GM18867 (cell line): ENCODE measurements at regions not wholly inside any gene's neighbourhood (a gene's known extent, or its start where the extent isn't known, plus 50 kb on each side); places are given as distances from the start of the nearest gene placed in this dataset.

ENCODE experiments used
- ATAC-seq: cut with Tn5 transposase; IDR thresholded peaks from one replicate; pipeline ENCODE4 v1.9.1; 2021; ENCODE audit warnings: mild to moderate bottlenecking, moderate library complexity; ENCODE audit not compliant: unreplicated experiment

GRCh38 chr13:47539317-47539716, 461.8 kb downstream of the SUCLA2 start:
- ATAC-seq, result no peak

- ATAC-seq, result no peak
These were observed 477.3 kb downstream of the SUCLA2 start for GRCh38 chr13:47523771-47524170.

DNA sequence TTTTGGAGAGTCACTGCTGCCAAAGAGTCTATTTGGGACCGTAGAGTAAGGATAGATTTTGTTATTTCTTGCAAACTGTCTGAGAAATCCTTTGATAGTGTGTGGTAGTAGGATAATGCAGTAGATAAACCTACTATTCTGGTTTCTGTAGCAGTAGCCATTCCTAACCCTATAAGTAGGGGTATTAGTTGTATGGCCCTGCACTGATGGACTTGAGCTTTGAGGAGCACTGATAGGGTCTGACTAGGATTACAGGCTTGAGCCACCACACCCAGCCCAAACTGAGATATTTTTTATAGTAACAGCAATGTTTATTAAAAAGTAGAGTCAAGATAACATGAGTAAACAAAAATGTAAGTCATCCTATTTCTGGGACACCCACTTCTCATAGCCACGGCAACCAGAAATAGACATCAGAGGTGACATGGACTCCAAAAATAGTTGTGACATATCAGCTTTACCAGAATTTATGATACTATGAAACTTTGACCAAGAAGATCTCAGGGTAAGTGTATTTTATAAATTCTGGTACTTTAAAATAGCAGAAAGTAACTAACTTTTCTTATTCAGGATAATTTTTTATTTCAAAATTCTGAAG, 479.1 kb downstream of the SUCLA2 start:
- no peak for ATAC-seq

GRCh38 chr13:47519626-47520025, 481.4 kb downstream of the SUCLA2 start:
- no peak for ATAC-seq

DNA sequence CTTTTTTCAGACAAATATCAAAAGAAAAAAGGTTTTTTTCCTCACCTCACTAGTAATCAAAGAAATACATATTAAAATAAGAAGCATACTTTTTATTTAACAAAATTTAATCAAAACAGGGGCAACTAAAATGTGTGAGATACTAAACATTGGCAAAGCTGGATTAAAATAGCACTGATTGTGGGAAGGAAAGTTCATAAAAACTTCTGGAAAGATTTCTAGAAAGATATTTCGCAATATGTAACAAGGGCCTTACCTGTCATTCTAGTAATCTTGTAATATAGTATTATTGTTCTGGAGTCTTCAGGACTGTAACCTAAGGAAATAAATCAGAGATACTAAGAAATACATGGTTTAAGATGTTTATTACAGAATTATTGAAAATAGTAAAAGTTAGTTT, 482.5 kb downstream of the SUCLA2 start:
- no peak for ATAC-seq

GRCh38 chr13:47511647-47512046, 489.4 kb downstream of the SUCLA2 start:
- ATAC-seq, result no peak

DNA sequence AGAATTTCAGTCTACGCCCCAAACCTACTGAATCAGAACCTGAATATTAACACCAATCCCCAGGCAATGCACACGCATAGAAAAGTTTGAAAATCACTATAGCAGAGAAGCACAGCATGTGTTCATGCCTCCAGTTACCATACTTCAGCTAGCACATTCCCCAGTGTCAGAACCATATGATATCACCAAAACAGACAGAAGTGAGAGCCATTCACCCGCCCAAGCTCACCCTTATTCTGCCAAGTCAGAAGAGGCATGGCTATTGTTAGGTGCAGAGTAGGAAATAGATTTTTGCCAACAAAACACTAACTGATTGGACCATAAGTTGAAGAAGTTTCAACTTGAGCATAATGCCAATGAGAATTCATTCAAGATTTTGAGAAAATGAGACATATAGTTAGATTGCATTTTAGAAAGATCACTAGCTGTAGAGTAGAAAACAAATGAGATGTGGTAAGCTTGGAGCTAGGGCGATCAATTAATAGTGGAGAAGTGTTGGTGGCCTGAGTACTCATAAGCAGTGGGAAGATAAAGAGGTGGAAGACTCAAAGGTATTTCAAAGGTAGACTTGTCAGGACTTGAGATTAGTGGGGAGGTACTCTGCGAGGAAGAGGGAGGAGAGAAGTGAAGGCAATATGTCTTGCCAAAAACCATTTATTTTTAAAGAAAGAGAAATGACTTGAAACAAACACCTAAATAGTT, 492.4 kb downstream of the SUCLA2 start:
- ATAC-seq, result no peak

GRCh38 chr13:47503475-47503874, 497.6 kb downstream of the SUCLA2 start:
- ATAC-seq, result no peak

DNA sequence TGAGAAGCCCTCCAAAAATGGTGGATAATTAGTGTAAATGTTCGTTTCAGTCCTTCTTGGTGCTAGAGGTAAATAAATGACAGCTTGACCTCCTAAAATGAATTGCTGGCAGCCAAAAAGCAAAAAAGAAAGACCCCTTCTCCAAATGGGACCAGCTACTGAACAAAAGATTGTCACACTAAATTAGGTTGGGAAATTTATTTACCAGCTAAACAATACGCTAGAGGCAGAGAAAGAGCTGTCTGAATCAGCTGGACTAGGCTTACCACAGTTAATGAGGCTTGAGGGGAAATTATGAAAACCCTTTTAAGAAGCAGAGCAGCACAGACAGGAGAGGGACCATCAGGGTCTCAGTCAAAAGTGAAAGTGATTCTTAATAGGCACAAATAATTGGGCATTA, 498.9 kb downstream of the SUCLA2 start:
- ATAC-seq, result no peak

- no peak for ATAC-seq
These were observed 501.5 kb downstream of the SUCLA2 start for GRCh38 chr13:47499358-47500150.

- ATAC-seq, result no peak
These were observed 516.5 kb downstream of the SUCLA2 start for GRCh38 chr13:47484548-47484947.

DNA sequence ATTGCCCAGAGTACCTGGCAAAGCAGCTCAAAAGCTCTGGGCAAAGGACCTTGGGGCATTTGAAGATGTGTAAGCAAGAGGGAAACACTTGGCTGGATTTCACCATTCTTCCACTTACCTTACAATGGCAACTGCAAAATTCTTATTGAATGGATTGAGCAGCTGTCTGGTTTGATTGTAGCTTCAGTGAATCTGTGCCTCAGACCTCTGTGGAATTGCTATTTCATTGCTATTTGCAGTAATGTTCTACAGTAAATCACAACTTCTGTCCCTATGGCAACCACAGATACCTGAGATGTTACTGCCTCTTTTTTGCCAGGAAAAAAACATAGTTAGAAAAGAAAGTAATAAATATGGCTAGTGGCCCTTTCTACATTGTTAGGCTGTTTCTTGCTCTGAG, 519.5 kb downstream of the SUCLA2 start:
- no peak for ATAC-seq

- no peak for ATAC-seq
These were observed 520.1 kb downstream of the SUCLA2 start for GRCh38 chr13:47480951-47481350.

GRCh38 chr13:47480121-47480520, 521.0 kb downstream of the SUCLA2 start:
- no peak for ATAC-seq

DNA sequence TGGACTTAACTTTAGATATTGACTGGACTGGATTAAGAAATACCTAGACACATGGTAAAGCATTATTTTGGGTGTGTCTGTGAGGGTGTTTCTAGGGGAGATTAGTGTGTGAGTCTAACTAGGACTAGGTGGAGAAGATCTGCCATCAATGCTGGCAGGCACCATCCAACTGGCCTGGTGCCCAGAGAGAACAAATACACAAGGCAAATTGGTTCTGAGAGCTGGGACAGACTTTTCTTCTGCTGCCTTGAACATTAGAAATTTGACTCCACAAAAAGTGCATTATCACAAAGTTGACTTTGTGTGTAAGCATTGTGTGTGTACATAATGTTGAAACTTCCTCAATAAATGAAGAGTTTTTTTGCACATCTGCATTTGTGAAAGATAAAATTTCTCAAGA, 522.1 kb downstream of the SUCLA2 start:
- ATAC-seq, result no peak

GRCh38 chr13:47475441-47475948, 525.6 kb downstream of the SUCLA2 start:
- no peak for ATAC-seq

- no peak for ATAC-seq
These were observed 526.2 kb downstream of the SUCLA2 start for GRCh38 chr13:47474839-47475238.

DNA sequence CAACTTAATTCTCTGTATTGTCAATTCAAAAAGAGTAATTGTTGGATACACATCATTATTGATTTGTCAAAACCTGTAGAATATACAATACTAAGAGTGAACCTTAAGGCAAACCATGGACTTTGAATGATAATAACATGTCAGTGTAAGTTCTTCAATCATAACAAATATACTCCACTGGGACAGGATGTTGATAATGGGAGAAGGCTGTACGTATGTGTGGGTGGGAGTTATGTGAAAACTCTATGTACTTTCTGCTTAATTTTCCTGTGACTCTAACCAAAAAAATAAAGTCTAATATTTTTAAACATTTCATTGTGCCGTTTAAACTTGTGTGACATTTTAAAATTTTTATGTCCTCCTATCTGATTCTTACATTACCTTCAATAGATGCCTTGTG, 526.7 kb downstream of the SUCLA2 start:
- ATAC-seq, result no peak

GRCh38 chr13:47472516-47472915, 528.6 kb downstream of the SUCLA2 start:
- no peak for ATAC-seq

DNA sequence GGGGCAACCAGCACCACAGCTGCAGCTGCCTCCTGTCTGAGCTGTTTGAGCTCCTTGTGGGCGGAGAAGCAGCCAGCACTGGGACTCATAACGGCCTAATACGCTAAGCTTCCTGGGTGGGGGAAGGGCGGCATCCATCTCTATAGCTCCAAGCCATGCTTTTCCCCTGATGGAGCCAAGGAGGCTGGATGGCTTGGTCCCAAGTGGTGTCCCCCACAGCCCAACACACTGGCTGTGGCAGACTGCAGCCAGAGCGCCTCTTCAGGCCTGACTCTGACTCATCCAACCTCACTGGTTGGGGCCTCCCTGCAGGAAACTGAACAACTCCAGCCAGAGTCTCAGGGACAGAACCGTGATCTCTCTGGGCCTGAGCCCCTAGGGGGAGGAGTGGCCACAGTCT, 537.3 kb downstream of the SUCLA2 start:
- ATAC-seq, result no peak

DNA sequence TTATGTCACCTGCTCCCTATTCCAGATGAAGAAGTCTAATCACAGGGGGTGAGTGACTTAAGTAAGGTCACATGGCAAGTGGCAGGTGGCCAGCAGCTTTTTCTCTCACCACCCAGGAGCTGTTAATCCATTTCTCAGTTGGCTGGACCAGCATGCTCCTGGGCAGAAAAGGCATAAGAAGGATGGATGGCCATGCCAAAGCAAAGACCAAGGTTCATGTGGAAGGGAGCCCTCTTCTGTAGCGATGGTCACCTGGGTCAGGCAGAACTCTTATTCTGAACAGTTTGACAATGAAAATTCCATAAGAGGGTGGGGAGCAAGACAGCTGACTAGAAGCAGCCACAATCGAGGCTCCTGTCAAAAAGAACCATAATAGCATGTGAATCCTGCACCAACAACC, 538.1 kb downstream of the SUCLA2 start:
- ATAC-seq, result no peak

DNA sequence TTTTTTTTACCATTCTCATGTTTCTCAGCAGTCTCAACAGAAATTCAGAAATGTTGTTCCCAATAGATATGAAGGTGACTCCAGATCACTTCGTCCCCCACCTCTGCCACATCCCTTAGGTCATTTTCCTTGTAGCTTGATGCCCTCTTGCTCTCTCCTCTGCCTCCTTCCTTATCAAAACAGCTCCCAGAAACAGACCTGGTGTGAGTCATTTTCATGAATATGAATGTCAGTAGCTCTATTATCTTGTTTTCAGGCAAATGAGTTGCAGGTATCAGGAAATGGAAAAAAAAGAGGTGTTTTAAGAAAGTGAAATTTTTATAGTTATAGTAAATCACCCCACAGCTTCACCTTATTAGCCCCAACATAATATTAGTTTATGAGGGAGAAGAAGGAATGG, 539.3 kb downstream of the SUCLA2 start:
- ATAC-seq, result no peak
